ENCODE measurements at regions not wholly inside any gene's neighbourhood (a gene's known extent, or its start where the extent isn't known, plus 50 kb on each side); places are given as distances from the start of the nearest gene placed in this dataset.
"Not testable (repeated sequence)": the region's sequence is repeated elsewhere in the genome, so short reads cannot be mapped to it uniquely, and the experiment has no call there.

- no peak for DNase-seq (ENCODE audit: extremely low read depth, low read depth)
- TF ChIP-seq CTCF (IDR thresholded peaks at IDR 0.05; ENCODE audit: low read depth, low read length) = no peak
These were observed 140.3 kb upstream of the RXFP2 start for GRCh38 chr13:31598990-31599389.

GRCh38 chr13:31605076-31605860 is 134.1 kb upstream of the RXFP2 start:
- no peak for TF ChIP-seq CTCF (IDR thresholded peaks at IDR 0.05; ENCODE audit: low read depth, low read length)
- DNase-seq (ENCODE audit: extremely low read depth, low read depth) = no peak

GRCh38 chr13:31607531-31607930 is 131.8 kb upstream of the RXFP2 start:
- DNase-seq (ENCODE audit: extremely low read depth, low read depth) = not testable (repeated sequence)

- not testable (repeated sequence) for DNase-seq (ENCODE audit: extremely low read depth, low read depth)
These were observed 130.5 kb upstream of the RXFP2 start for GRCh38 chr13:31608780-31609179.

GRCh38 chr13:31610270-31610998 is 128.9 kb upstream of the RXFP2 start:
- no peak for TF ChIP-seq CTCF (IDR thresholded peaks at IDR 0.05; ENCODE audit: low read depth, low read length)
- no peak for DNase-seq (ENCODE audit: extremely low read depth, low read depth)

- DNase-seq (ENCODE audit: extremely low read depth, low read depth) = no peak
- TF ChIP-seq CTCF (IDR thresholded peaks at IDR 0.05; ENCODE audit: low read depth, low read length) = no peak
These were observed 128.1 kb upstream of the RXFP2 start for GRCh38 chr13:31611214-31611613.

- TF ChIP-seq CTCF (IDR thresholded peaks at IDR 0.05; ENCODE audit: low read depth, low read length) = no peak
- no peak for DNase-seq (ENCODE audit: extremely low read depth, low read depth)
These were observed 125.3 kb upstream of the RXFP2 start for GRCh38 chr13:31614073-31614472.

- TF ChIP-seq CTCF (IDR thresholded peaks at IDR 0.05; ENCODE audit: low read depth, low read length) = no peak
- DNase-seq (ENCODE audit: extremely low read depth, low read depth) = no peak
These were observed 124.6 kb upstream of the RXFP2 start for GRCh38 chr13:31614704-31615103.

Measured in AG09319 (cell line).